ENCODE measurements at regions not wholly inside any gene's neighbourhood (a gene's known extent, or its start where the extent isn't known, plus 50 kb on each side); places are given as distances from the start of the nearest gene placed in this dataset.

DNA sequence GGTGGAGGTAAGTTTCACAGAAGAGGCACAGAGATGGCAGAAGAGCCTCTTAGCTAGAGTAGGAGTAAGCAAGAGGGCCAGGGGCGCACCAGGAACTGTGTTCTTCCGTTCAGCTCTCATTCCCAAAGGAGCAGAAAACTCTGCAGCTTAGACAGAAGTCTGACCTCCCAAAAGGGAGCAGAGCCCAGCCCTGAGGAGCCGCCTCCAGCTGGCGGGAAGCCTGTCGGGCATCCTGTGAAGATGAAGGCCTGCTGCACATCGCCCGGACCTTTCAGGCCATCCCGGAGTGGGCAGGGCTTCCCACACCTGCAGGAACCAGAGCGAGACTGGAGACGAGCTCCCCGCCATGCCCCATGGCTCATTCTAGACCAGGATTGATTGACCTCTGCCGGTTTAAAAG, 1102.8 kb downstream of the BRD1 start:
- no peak for DNase-seq (ENCODE audit: low read depth)
- TF ChIP-seq, protein P1, sequence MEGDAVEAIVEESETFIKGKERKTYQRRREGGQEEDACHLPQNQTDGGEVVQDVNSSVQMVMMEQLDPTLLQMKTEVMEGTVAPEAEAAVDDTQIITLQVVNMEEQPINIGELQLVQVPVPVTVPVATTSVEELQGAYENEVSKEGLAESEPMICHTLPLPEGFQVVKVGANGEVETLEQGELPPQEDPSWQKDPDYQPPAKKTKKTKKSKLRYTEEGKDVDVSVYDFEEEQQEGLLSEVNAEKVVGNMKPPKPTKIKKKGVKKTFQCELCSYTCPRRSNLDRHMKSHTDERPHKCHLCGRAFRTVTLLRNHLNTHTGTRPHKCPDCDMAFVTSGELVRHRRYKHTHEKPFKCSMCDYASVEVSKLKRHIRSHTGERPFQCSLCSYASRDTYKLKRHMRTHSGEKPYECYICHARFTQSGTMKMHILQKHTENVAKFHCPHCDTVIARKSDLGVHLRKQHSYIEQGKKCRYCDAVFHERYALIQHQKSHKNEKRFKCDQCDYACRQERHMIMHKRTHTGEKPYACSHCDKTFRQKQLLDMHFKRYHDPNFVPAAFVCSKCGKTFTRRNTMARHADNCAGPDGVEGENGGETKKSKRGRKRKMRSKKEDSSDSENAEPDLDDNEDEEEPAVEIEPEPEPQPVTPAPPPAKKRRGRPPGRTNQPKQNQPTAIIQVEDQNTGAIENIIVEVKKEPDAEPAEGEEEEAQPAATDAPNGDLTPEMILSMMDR (IDR thresholded peaks at IDR 0.05; ENCODE audit: low read depth, low read length), result no peak
- TF ChIP-seq MYC (IDR thresholded peaks at IDR 0.05; ENCODE audit: low read depth, low read length) (no peak), POLR2A (IDR thresholded peaks at IDR 0.05; ENCODE audit: extremely low read depth, insufficient read length) (no peak)
- TF ChIP-seq, protein P2, sequence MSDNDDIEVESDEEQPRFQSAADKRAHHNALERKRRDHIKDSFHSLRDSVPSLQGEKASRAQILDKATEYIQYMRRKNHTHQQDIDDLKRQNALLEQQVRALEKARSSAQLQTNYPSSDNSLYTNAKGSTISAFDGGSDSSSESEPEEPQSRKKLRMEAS (IDR thresholded peaks at IDR 0.05; ENCODE audit: low read depth, low read length), result no peak
- H3K4me3 ChIP-seq (ENCODE audit: low read depth, low read length), result no peak overlapping the region

DNA sequence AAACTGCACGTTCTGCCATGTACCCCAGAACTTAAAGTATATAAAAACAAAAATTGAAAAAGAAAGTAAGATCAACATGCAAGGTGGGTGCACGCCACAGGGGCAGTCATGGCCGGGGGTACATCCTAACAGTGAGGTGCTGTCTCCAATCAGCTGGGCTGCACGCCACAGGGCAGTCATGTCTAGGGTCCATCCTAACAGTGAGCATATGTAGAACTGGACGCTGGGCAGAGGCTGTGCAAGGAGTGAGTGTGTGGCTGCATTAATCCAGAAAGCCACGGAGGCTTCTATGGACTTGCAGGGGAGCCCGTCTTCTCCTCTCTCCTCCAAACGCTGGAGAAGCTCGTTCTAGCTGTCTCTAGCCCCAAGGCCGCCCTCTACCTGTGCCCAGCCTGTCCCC, 1105.0 kb downstream of the BRD1 start:
- no peak overlapping the region for H3K4me3 ChIP-seq (ENCODE audit: low read depth, low read length)
- TF ChIP-seq, protein P1 (IDR thresholded peaks at IDR 0.05; ENCODE audit: low read depth, low read length), result no peak
- TF ChIP-seq, protein P2 (IDR thresholded peaks at IDR 0.05; ENCODE audit: low read depth, low read length), result no peak
- TF ChIP-seq MYC (IDR thresholded peaks at IDR 0.05; ENCODE audit: low read depth, low read length) (no peak), POLR2A (IDR thresholded peaks at IDR 0.05; ENCODE audit: extremely low read depth, insufficient read length) (no peak)
- no peak for DNase-seq (ENCODE audit: low read depth)

DNA sequence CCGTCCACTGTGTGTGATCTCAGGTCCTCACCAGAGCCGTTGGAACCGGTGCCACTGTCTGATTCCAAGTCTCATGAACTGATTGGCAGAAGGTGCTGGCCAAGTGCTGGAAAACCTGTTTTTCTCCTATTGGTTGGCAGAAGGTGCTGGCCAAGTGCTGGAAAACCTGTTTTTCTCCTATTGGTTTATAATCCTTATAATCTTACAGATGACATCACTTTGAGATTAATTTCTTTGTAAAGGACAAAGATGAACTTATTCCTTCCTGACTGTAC, 1106.3 kb downstream of the BRD1 start:
- DNase-seq (ENCODE audit: low read depth), result no peak
- TF ChIP-seq MYC (IDR thresholded peaks at IDR 0.05; ENCODE audit: low read depth, low read length) (no peak), POLR2A (IDR thresholded peaks at IDR 0.05; ENCODE audit: extremely low read depth, insufficient read length) (no peak)
- TF ChIP-seq, protein P1 (IDR thresholded peaks at IDR 0.05; ENCODE audit: low read depth, low read length), result no peak
- TF ChIP-seq, protein P2 (IDR thresholded peaks at IDR 0.05; ENCODE audit: low read depth, low read length), result no peak
- H3K4me3 ChIP-seq (ENCODE audit: low read depth, low read length), result no peak overlapping the region

DNA sequence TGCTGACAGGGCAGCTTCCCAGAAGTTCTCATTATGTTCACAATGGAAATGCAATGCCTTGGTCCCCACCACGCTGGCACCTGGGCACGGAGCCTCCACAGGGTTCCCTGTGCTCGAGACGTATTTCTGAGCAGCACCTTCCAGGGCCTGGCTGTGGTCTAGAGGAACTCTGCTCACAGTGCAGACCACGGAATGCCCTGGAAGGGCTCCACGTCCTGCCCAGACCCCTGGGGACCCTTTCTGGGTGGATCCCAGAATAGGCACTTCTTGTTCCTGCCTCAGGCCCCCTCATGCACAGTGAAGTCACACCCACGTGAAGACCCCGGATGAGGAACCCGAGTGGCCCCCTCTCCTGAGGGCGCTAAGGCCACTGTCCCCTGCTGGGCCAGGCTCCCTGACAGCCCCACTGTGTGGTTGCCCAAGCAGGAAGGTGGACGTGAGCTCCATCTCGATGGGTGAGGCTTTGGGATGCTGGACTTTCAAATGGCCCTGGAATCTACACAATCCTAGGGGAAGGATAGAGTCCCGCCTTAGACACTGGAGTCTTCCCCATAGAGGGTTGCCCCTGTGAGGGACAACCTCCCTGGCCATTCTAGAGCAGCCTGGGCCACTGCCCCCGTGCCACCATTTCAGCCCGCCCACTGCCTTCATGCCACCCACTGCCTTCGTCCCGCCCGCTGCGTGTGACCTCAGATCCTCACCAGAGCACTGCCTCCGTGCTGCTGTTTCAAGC, 1106.8 kb downstream of the BRD1 start:
- H3K4me3 ChIP-seq (ENCODE audit: low read depth, low read length), result no peak overlapping the region
- DNase-seq (ENCODE audit: low read depth), result no peak
- TF ChIP-seq, protein P1 (IDR thresholded peaks at IDR 0.05; ENCODE audit: low read depth, low read length), result no peak
- TF ChIP-seq POLR2A (IDR thresholded peaks at IDR 0.05; ENCODE audit: extremely low read depth, insufficient read length) (no peak), MYC (IDR thresholded peaks at IDR 0.05; ENCODE audit: low read depth, low read length) (no peak)
- TF ChIP-seq, protein P2 (IDR thresholded peaks at IDR 0.05; ENCODE audit: low read depth, low read length), result no peak

DNA sequence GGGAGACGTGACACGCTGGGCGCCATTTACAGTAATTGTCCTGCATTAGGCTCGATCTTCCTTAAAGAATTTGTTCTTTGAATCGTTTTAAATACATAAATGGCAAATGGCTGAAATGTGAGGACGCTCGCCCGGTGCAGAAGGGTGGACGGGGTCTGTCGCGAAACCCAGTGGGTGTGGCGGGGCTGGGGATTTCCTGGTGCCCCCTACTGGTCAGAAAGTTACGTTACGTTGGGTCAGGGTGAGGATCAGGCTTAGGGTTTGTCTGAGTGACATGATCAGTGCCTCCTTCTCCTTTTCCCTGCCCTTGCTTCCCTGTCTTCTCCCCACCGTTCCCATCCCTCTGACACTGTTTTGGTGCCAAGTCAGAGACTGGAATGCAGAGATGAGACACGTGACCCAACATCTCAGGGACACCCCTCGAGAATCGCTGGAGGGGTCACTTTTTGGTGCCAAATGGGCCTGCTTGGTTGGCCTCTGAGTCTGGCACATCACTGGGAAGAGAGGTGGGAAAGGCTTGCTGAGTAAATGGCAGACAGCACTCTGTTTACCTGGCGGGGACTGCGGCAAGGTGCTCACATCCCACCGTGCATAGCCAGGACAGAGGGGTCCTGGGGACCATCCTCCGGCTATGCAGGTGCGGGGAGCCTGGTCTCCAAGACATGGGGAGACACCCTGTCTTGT, 1107.6 kb downstream of the BRD1 start:
- H3K4me3 ChIP-seq (ENCODE audit: low read depth, low read length), result no peak overlapping the region
- TF ChIP-seq, protein P1 (IDR thresholded peaks at IDR 0.05; ENCODE audit: low read depth, low read length), result peak; percentile 15
- TF ChIP-seq POLR2A (IDR thresholded peaks at IDR 0.05; ENCODE audit: extremely low read depth, insufficient read length), result no peak
- peak; percentile 33 for DNase-seq (ENCODE audit: low read depth)

Measured in NB4 (cell line).